MM.1S (cell line): ENCODE measurements at regions not wholly inside any gene's neighbourhood (a gene's known extent, or its start where the extent isn't known, plus 50 kb on each side); places are given as distances from the start of the nearest gene placed in this dataset.

Source experiments
- DNase-seq: peaks from one replicate; pipeline ENCODE4 v3.0.0-alpha.2; 2015
- H2AFZ ChIP-seq: fragments of 300-600 bp; sonication (generic); 2 replicates; pipeline ENCODE4 v1.6.0; 2016; ENCODE audit warnings: antibody characterized with exemption, low read length
- H3F3A ChIP-seq: fragments of 300-600 bp; sonication (generic); 2 replicates; pipeline ENCODE4 v1.6.1; 2016; ENCODE audit warnings: mild to moderate bottlenecking, antibody characterized with exemption, low read length, moderate library complexity, mixed read lengths; ENCODE audit not compliant: insufficient read depth
- H3K27ac ChIP-seq: fragments of 300-600 bp; sonication (generic); 2 replicates; pipeline ENCODE4 v1.5.1; 2016; ENCODE audit warnings: mild to moderate bottlenecking, low read length
- H3K27me3 ChIP-seq: fragments of 300-600 bp; sonication (generic); replicated peaks from 2 replicates; pipeline ENCODE4 v1.6.0; 2016; ENCODE audit warnings: low read length; ENCODE audit not compliant: insufficient read depth
- H3K36me3 ChIP-seq: fragments of 300-600 bp; sonication (generic); replicated peaks from 2 replicates; pipeline ENCODE4 v1.6.1; 2016; ENCODE audit warnings: mild to moderate bottlenecking, low read length, mixed read lengths; ENCODE audit not compliant: insufficient read depth
- H3K4me1 ChIP-seq: fragments of 300-600 bp; sonication (generic); 2 replicates; pipeline ENCODE4 v1.6.1; 2016; ENCODE audit warnings: low read length, mixed read lengths
- H3K4me2 ChIP-seq: fragments of 300-600 bp; sonication (generic); 2 replicates; pipeline ENCODE4 v1.6.0; 2016; ENCODE audit warnings: low read depth, low read length
- H3K4me3 ChIP-seq: fragments of 300-600 bp; sonication (generic); 2 replicates; pipeline ENCODE4 v1.5.1; 2016; ENCODE audit warnings: low read length, mixed read lengths
- H3K79me2 ChIP-seq: fragments of 300-600 bp; sonication (generic); 2 replicates; pipeline ENCODE4 v1.6.1; 2016; ENCODE audit warnings: mixed run types, low read length, mixed read lengths
- H3K9ac ChIP-seq: fragments of 300-600 bp; sonication (generic); 2 replicates; pipeline ENCODE4 v1.6.1; 2016; ENCODE audit warnings: low read length, mixed read lengths
- H3K9me2 ChIP-seq: fragments of 300-600 bp; sonication (generic); replicated peaks from 2 replicates; pipeline ENCODE4 v1.6.1; 2016; ENCODE audit warnings: mild to moderate bottlenecking, low read length, mixed read lengths; ENCODE audit not compliant: insufficient read depth
- H3K9me3 ChIP-seq: fragments of 300-600 bp; sonication (generic); replicated peaks from 2 replicates; pipeline ENCODE4 v1.6.1; 2016; ENCODE audit warnings: mild to moderate bottlenecking, low read length, mixed read lengths; ENCODE audit not compliant: insufficient read depth
- H4K20me1 ChIP-seq: fragments of 300-600 bp; sonication (generic); 2 replicates; pipeline ENCODE4 v1.6.1; 2016; ENCODE audit warnings: mild to moderate bottlenecking, low read length, moderate library complexity, mixed read lengths; ENCODE audit not compliant: insufficient read depth
- EZH2 ChIP-seq: fragments of 300-600 bp; sonication (generic); optimal IDR thresholded peaks from 2 replicates; pipeline ENCODE3; 2017; ENCODE audit warnings: low read depth, mild to moderate bottlenecking, antibody characterized with exemption, low read length, mixed read lengths
- EZH2phosphoT487 ChIP-seq: fragments of 300-600 bp; sonication (generic); IDR thresholded peaks from 2 replicates; pipeline ENCODE4 v1.6.1; 2018; ENCODE audit warnings: antibody characterized with exemption, low read length
- TF ChIP-seq, protein P1 (sequence below): fragments of 300-600 bp; sonication (generic); IDR thresholded peaks from 2 replicates; pipeline ENCODE4 v1.5.1; 2016; ENCODE audit warnings: antibody characterized with exemption, low read length, mixed read lengths

DNA sequence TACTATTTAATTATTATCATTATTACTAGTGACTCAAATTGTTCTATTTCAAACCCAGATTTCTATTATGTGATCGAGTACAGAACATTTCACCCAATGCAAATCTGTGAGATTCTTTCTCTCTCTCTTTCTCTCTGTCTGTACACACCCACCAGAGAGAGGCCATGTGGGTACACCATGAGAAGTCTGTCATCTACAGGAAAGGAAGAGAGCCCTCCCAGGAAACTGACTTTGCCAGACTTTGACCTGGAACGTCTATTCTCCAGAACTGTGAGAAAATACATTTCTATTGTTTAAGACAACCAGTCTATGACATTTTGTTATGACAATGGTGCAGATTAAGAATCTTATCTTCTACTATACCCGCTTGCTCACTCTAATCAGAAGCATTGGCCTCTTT, 1091.6 kb downstream of the TTLL7 start:
- no peaks in the 10 kb centered on the region for H3K9me3 ChIP-seq
- no peaks in the 10 kb centered on the region for H4K20me1 ChIP-seq
- no peak overlapping the region for H3K9ac ChIP-seq
- no peak for DNase-seq
- TF ChIP-seq EZH2, result no peak
- no peak for TF ChIP-seq EZH2phosphoT487
- TF ChIP-seq, protein P1, sequence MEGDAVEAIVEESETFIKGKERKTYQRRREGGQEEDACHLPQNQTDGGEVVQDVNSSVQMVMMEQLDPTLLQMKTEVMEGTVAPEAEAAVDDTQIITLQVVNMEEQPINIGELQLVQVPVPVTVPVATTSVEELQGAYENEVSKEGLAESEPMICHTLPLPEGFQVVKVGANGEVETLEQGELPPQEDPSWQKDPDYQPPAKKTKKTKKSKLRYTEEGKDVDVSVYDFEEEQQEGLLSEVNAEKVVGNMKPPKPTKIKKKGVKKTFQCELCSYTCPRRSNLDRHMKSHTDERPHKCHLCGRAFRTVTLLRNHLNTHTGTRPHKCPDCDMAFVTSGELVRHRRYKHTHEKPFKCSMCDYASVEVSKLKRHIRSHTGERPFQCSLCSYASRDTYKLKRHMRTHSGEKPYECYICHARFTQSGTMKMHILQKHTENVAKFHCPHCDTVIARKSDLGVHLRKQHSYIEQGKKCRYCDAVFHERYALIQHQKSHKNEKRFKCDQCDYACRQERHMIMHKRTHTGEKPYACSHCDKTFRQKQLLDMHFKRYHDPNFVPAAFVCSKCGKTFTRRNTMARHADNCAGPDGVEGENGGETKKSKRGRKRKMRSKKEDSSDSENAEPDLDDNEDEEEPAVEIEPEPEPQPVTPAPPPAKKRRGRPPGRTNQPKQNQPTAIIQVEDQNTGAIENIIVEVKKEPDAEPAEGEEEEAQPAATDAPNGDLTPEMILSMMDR, result no peak
- H3K4me3 ChIP-seq, result no peak overlapping the region
- no peaks in the 10 kb centered on the region for H3K27me3 ChIP-seq
- H2AFZ ChIP-seq, result no peak overlapping the region
- no peaks in the 10 kb centered on the region for H3K4me1 ChIP-seq
- H3K79me2 ChIP-seq, result no peaks in the 10 kb centered on the region
- no peaks in the 10 kb centered on the region for H3F3A ChIP-seq
- no peaks in the 10 kb centered on the region for H3K9me2 ChIP-seq
- H3K36me3 ChIP-seq, result no peaks in the 10 kb centered on the region
- no peak overlapping the region for H3K4me2 ChIP-seq
- no peak overlapping the region for H3K27ac ChIP-seq

DNA sequence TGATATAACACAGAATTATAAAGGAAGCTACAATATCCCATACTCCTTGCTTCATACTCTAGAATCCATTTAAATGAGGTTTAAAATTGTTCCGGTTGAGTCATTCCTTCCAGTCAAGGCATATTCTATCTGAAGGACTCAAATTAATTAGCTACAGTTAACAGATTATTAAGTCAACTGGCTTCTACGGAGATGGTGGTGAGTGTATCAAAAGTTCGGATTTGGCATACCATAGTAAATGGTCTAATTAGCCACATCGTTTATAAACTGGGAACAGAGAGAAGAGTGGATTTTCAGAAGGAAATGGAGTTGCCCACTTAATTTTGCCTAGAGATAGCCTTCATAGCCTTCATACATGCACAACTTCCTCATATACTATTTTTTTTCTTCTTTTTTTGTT, 1095.3 kb downstream of the TTLL7 start:
- no peaks in the 10 kb centered on the region for H4K20me1 ChIP-seq
- H3K36me3 ChIP-seq, result no peaks in the 10 kb centered on the region
- H3K9ac ChIP-seq, result no peak overlapping the region
- no peak overlapping the region for H2AFZ ChIP-seq
- no peaks in the 10 kb centered on the region for H3K9me2 ChIP-seq
- no peak overlapping the region for H3K27ac ChIP-seq
- DNase-seq, result no peak
- no peaks in the 10 kb centered on the region for H3K9me3 ChIP-seq
- TF ChIP-seq EZH2phosphoT487 (no peak), EZH2 (no peak)
- TF ChIP-seq, protein P1, result no peak
- no peaks in the 10 kb centered on the region for H3K79me2 ChIP-seq
- H3K4me1 ChIP-seq, result no peaks in the 10 kb centered on the region
- H3K27me3 ChIP-seq, result no peaks in the 10 kb centered on the region
- no peak overlapping the region for H3K4me2 ChIP-seq
- no peaks in the 10 kb centered on the region for H3F3A ChIP-seq
- no peak overlapping the region for H3K4me3 ChIP-seq

DNA sequence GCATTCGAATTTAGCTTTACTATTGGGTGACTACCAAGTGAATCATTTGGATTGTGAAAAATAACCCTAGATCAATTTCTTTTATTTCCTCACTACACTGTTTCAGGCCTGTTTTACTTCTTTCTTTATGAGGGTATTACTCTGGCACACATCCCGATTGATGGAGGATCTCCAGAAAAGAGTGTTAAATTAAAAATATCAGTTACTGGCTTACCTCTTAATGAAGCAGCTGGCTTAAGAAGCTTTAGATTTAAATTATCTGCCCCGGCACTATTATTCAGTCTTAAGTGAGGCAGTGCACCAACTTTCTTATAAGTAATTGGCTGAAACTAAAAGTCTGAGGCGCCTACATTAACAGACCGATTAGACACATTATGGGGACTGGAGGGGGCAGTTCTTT, 1097.4 kb downstream of the TTLL7 start:
- Histone ChIP-seq H3F3A (no peaks in the 10 kb centered on the region), H3K36me3 (no peaks in the 10 kb centered on the region), H2AFZ (no peak overlapping the region), H3K4me1 (no peaks in the 10 kb centered on the region), H3K79me2 (no peaks in the 10 kb centered on the region), H3K27ac (no peak overlapping the region), H3K27me3 (no peaks in the 10 kb centered on the region), H4K20me1 (no peaks in the 10 kb centered on the region), H3K4me2 (no peak overlapping the region), H3K4me3 (no peak overlapping the region), H3K9me3 (no peaks in the 10 kb centered on the region), H3K9ac (no peak overlapping the region), H3K9me2 (no peaks in the 10 kb centered on the region)
- DNase-seq, result no peak
- TF ChIP-seq, protein P1, result no peak
- no peak for TF ChIP-seq EZH2phosphoT487
- TF ChIP-seq EZH2, result no peak

DNA sequence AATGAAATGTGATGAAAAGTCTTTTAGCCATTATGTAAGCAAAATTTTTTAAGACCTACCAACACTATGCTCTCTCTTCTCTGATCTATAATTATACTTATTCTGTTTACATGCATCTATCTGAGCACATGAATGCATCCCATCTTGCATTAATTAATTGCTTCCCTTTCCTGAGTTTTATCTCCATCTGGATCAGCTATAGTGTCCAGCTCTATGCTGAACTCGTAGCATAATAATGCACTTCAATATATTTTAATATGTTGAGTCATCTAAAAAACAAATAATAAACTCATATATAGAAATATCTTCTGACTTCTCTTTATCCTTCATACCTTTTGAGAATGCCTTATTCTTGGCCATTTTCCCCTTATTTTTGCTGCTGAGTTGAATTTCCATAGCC, 1097.8 kb downstream of the TTLL7 start:
- no peaks in the 10 kb centered on the region for H3F3A ChIP-seq
- no peak overlapping the region for H2AFZ ChIP-seq
- H3K27ac ChIP-seq, result no peak overlapping the region
- DNase-seq, result no peak
- no peaks in the 10 kb centered on the region for H3K27me3 ChIP-seq
- TF ChIP-seq EZH2, result no peak
- TF ChIP-seq, protein P1, result no peak
- TF ChIP-seq EZH2phosphoT487, result no peak
- H3K9me3 ChIP-seq, result no peaks in the 10 kb centered on the region
- H4K20me1 ChIP-seq, result no peaks in the 10 kb centered on the region
- H3K4me1 ChIP-seq, result no peaks in the 10 kb centered on the region
- H3K4me3 ChIP-seq, result no peak overlapping the region
- H3K9me2 ChIP-seq, result no peaks in the 10 kb centered on the region
- no peak overlapping the region for H3K4me2 ChIP-seq
- no peaks in the 10 kb centered on the region for H3K36me3 ChIP-seq
- no peak overlapping the region for H3K9ac ChIP-seq
- H3K79me2 ChIP-seq, result no peaks in the 10 kb centered on the region
